BE2C (cell line): ENCODE measurements at regions not wholly inside any gene's neighbourhood (a gene's known extent, or its start where the extent isn't known, plus 50 kb on each side); places are given as distances from the start of the nearest gene placed in this dataset.

Experiments
- DNase-seq: peaks from one replicate; pipeline ENCODE4 v3.0.0-alpha.2; 2020
- H3K27me3 ChIP-seq: fragments of 250-450 bp; sonication (Bioruptor Pico); 2 replicates; pipeline ENCODE4 v1.5.1; 2020; ENCODE audit warnings: mild to moderate bottlenecking
- H3K36me3 ChIP-seq: fragments of 250-450 bp; sonication (Bioruptor Pico); 2 replicates; pipeline ENCODE4 v1.5.1; 2020; ENCODE audit warnings: mild to moderate bottlenecking
- H3K4me1 ChIP-seq: fragments of 250-450 bp; sonication (Bioruptor Pico); 2 replicates; pipeline ENCODE4 v1.5.1; 2020
- H3K4me3 ChIP-seq: 2 replicates; pipeline ENCODE4 v1.5.1; 2011; ENCODE audit warnings: low read depth, low read length
- H3K9me3 ChIP-seq: fragments of 250-450 bp; sonication (Bioruptor Pico); 2 replicates; pipeline ENCODE4 v1.5.1; 2020
- TF ChIP-seq, protein P1 (sequence below): IDR thresholded peaks from 2 replicates; pipeline ENCODE4 v1.5.1; 2012; ENCODE audit warnings: mild to moderate bottlenecking, low read depth, low read length

DNA sequence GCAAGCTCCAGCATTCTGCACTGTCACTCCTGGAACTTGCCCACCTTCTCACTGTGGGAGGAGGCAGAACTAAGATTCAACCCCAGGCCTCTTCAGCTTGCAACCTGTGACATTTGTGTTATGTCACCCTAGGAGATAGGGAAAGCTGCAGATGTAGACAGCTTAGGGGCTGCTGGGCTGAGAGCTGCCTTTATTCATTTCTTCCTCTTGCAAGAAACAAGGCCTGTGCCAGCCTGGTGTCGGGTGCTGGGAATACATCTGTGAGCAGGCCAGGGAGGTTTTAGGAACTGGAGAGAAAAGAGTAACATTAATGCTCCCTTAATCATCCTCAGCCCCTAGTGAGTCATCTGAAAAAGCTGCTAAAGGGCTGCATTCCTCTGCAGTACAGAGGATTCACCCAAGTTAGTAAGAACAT, 101.8 kb downstream of the FGF18 start:
- Histone ChIP-seq H3K9me3 (no peaks in the 10 kb centered on the region; the same call in 1 of the 2 replicates), H3K27me3 (no peaks in the 10 kb centered on the region), H3K4me1 (peaks cover 4% of the 10 kb centered on the region), H3K36me3 (no peaks in the 10 kb centered on the region), H3K4me3 (no peak overlapping the region)
- no peak for DNase-seq
- TF ChIP-seq, protein P1, sequence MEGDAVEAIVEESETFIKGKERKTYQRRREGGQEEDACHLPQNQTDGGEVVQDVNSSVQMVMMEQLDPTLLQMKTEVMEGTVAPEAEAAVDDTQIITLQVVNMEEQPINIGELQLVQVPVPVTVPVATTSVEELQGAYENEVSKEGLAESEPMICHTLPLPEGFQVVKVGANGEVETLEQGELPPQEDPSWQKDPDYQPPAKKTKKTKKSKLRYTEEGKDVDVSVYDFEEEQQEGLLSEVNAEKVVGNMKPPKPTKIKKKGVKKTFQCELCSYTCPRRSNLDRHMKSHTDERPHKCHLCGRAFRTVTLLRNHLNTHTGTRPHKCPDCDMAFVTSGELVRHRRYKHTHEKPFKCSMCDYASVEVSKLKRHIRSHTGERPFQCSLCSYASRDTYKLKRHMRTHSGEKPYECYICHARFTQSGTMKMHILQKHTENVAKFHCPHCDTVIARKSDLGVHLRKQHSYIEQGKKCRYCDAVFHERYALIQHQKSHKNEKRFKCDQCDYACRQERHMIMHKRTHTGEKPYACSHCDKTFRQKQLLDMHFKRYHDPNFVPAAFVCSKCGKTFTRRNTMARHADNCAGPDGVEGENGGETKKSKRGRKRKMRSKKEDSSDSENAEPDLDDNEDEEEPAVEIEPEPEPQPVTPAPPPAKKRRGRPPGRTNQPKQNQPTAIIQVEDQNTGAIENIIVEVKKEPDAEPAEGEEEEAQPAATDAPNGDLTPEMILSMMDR = no peak

DNA sequence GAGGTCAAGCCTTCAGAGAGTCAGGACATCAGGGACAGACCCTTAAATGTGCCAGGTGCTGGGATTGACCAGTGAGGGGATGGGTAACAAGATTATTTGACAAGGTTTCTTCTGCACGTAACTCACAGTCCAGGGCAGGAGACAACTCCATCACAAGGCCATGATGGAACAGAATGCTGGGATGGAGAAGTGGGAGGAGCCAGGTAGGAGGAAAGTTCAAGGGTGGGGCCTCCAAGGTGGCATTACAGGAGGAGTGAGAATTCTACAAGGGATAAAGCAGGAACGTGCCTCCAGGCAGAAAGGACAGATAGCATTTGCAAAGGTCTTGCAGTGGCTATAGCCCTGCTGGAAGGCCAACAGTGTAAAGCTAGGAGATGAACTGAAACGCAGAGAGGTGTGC, 102.2 kb downstream of the FGF18 start:
- TF ChIP-seq, protein P1 = no peak
- Histone ChIP-seq H3K36me3 (no peaks in the 10 kb centered on the region), H3K4me1 (peaks cover 4% of the 10 kb centered on the region), H3K4me3 (no peak overlapping the region), H3K27me3 (no peaks in the 10 kb centered on the region), H3K9me3 (no peaks in the 10 kb centered on the region)
- no peak for DNase-seq

DNA sequence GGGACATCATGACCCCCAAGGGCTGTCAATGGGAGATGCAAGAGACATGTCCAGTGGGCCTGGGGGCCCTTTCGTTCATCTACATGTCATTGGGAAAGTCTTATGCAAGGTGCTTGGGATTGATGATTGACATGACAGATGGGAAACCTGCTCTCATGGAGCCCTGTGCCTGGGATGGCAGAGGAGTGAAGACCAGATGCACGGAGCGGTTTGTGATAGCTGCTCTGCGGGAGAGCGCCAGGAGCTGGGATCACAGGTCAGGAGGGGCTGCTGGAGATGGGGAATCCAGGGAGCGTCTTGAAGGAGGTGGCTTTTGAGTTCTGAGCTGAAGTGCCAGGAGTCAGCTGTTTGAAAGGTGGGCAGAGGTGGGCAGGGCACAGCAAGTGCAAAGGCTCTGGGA, 104.3 kb downstream of the FGF18 start:
- H3K4me1 ChIP-seq = peaks cover 4% of the 10 kb centered on the region
- H3K9me3 ChIP-seq = no peaks in the 10 kb centered on the region
- H3K4me3 ChIP-seq = no peak overlapping the region
- DNase-seq = no peak
- no peaks in the 10 kb centered on the region for H3K27me3 ChIP-seq
- TF ChIP-seq, protein P1 = no peak
- no peaks in the 10 kb centered on the region for H3K36me3 ChIP-seq

DNA sequence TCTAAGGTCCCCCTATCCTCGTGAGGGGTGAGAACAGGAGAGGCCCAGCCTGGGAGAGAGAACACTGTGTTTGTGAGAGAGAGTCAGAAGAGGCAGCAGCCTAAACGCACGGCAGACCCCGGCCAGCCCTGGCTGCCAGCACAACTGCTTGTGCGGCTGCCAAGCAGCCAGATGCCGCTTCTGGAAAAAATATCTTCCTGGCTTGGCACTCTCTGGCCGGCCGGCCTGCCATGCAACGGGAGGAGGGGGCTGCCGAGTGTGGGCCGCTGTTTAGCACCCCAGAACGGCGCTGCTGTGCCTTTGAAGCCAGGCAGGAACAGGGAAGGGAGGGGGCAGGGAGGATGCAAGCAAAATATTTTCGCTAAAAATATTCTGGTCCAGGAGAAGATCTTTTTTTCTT, 105.0 kb downstream of the FGF18 start:
- no peaks in the 10 kb centered on the region for H3K27me3 ChIP-seq
- no peaks in the 10 kb centered on the region for H3K36me3 ChIP-seq
- no peak overlapping the region for H3K4me3 ChIP-seq
- H3K9me3 ChIP-seq = no peaks in the 10 kb centered on the region
- peak; percentile 61 for DNase-seq
- H3K4me1 ChIP-seq = peaks cover 4% of the 10 kb centered on the region
- TF ChIP-seq, protein P1 = no peak

DNA sequence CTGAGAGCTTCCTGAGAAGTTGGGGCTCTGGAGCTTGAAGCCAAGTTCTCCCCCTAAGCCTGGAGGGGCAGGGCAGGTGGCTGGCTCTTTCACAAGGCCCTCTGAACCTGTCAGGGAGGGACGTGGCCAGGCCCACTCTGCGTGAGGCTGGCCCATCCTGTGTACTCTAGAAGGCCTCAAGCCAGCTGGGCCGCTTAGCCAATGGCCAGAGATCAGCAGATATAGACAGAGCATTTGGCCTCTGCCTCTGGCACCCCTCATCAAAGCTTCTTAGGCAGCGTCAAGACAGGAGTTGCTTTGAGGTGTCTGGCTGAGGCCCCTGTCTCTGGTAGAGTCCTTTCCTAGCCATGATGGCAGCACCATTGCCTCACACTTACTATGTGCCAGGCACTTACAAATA, 105.6 kb downstream of the FGF18 start:
- Histone ChIP-seq H3K9me3 (no peaks in the 10 kb centered on the region), H3K36me3 (no peaks in the 10 kb centered on the region), H3K27me3 (no peaks in the 10 kb centered on the region), H3K4me3 (no peak overlapping the region), H3K4me1 (peaks cover 4% of the 10 kb centered on the region)
- no peak for DNase-seq
- TF ChIP-seq, protein P1 = no peak

DNA sequence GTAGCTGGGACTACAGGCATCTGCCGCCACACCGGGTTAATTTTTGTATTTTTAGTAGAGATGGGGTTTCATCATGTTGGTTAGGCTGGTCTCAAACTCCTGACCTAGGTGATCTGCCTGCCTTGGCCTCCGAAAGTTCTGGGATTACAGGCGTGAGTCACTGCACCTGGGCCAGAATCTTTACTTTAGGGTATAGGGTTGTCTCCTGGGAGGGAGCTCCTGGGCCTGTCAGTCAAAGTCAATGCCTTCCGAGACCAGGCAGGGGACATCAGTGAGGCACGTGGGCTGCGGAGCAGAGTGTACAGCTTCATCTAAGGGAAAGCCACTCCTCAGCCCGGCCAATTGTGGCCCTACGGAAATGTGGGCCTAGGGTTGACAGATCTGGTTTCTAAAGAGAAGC, 108.6 kb downstream of the FGF18 start:
- Histone ChIP-seq H3K27me3 (no peaks in the 10 kb centered on the region), H3K36me3 (no peaks in the 10 kb centered on the region), H3K4me3 (no peak overlapping the region), H3K4me1 (peaks cover 4% of the 10 kb centered on the region), H3K9me3 (no peaks in the 10 kb centered on the region)
- no peak for DNase-seq
- TF ChIP-seq, protein P1 = no peak
